DND-41 (cell line): ENCODE measurements at regions not wholly inside any gene's neighbourhood (a gene's known extent, or its start where the extent isn't known, plus 50 kb on each side); places are given as distances from the start of the nearest gene placed in this dataset.

Source experiments
- EZH2 ChIP-seq: IDR thresholded peaks from 3 replicates; pipeline ENCODE4 v1.6.1; 2012; ENCODE audit warnings: borderline replicate concordance, low read depth, mild to moderate bottlenecking, moderate library complexity, low read length, inconsistent platforms; ENCODE audit not compliant: severe bottlenecking
- TF ChIP-seq, protein P1 (sequence below): IDR thresholded peaks from 2 replicates; pipeline ENCODE4 v1.5.1; 2012; ENCODE audit warnings: borderline replicate concordance, low read length, moderate library complexity, mild to moderate bottlenecking; ENCODE audit not compliant: poor library complexity, severe bottlenecking; ENCODE audit errors: extremely low read depth

DNA sequence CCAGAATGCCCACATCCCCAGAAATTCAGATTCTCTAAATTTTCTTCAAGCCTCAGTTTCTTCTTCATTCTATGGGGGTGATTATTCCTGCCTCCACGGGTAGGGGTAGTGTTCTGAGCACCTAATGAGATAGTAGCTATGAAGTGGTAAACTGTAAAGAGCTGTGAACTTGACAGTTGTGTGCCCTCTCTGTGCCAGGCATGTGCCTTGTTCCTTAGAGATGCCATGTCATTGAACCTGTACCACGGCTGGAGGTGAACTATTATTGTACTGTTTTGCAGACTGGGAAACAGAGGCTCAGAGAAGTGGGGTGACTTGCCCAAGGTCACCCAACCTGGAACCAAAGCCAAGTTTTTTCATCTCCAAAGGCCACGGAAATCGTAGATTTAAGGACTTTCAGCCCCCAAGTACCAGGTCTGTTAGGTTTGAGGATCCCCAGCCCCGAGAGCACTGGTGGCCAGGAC is 67.7 kb upstream of the SIRPA start:
- TF ChIP-seq, protein P1, sequence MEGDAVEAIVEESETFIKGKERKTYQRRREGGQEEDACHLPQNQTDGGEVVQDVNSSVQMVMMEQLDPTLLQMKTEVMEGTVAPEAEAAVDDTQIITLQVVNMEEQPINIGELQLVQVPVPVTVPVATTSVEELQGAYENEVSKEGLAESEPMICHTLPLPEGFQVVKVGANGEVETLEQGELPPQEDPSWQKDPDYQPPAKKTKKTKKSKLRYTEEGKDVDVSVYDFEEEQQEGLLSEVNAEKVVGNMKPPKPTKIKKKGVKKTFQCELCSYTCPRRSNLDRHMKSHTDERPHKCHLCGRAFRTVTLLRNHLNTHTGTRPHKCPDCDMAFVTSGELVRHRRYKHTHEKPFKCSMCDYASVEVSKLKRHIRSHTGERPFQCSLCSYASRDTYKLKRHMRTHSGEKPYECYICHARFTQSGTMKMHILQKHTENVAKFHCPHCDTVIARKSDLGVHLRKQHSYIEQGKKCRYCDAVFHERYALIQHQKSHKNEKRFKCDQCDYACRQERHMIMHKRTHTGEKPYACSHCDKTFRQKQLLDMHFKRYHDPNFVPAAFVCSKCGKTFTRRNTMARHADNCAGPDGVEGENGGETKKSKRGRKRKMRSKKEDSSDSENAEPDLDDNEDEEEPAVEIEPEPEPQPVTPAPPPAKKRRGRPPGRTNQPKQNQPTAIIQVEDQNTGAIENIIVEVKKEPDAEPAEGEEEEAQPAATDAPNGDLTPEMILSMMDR = no peak
- no peak for TF ChIP-seq EZH2
